A673 (cell line): ENCODE measurements at regions not wholly inside any gene's neighbourhood (a gene's known extent, or its start where the extent isn't known, plus 50 kb on each side); places are given as distances from the start of the nearest gene placed in this dataset.

Source experiments
- CTCF ChIP-seq: fragments of 300-800, 200-600 bp; sonication (generic); conservative IDR thresholded peaks from 2 replicates; pipeline ENCODE4 v1.5.1; 2017; ENCODE audit warnings: low read depth, mild to moderate bottlenecking, antibody characterized with exemption, low read length, moderate library complexity, mixed read lengths
- EZH2 ChIP-seq: fragments of 200-600 bp; sonication (generic); IDR thresholded peaks from 2 replicates; pipeline ENCODE4 v1.6.1; 2017; ENCODE audit warnings: borderline replicate concordance, low read depth, mild to moderate bottlenecking, mixed read lengths, antibody characterized with exemption, low read length; ENCODE audit not compliant: poor library complexity, severe bottlenecking

GRCh38 chr2:238596571-238597551 lies 170.1 kb downstream of the ASB1 start:
- TF ChIP-seq CTCF (no peak), EZH2 (no peak)
